ENCODE measurements at regions not wholly inside any gene's neighbourhood (a gene's known extent, or its start where the extent isn't known, plus 50 kb on each side); places are given as distances from the start of the nearest gene placed in this dataset.

- ATAC-seq (no peak), DNase-seq (no peak)
- Mint-ChIP-seq H3K4me3 (no peak overlapping the region), H3K27ac (no peak overlapping the region), H3K27me3 (no peaks in the 10 kb centered on the region), H3K9me3 (ENCODE audit: low read depth) (peaks cover 6% of the 10 kb centered on the region), H3K4me1 (no peaks in the 10 kb centered on the region), H3K36me3 (no peaks in the 10 kb centered on the region)
- CTCF ChIA-PET = no interaction called here
These were observed 285.8 kb upstream of the ZNF608 start for GRCh38 chr5:125032286-125032685.

GRCh38 chr5:125033602-125034001, 287.2 kb upstream of the ZNF608 start:
- no peaks in the 10 kb centered on the region for H3K4me1 Mint-ChIP-seq
- no peaks in the 10 kb centered on the region for H3K36me3 Mint-ChIP-seq
- DNase-seq = no peak
- H3K4me3 Mint-ChIP-seq = no peak overlapping the region
- no peaks in the 10 kb centered on the region for H3K27me3 Mint-ChIP-seq
- CTCF ChIA-PET = no interaction called here
- no peak overlapping the region for H3K27ac Mint-ChIP-seq
- peaks cover 6% of the 10 kb centered on the region for H3K9me3 Mint-ChIP-seq (ENCODE audit: low read depth)
- ATAC-seq = no peak

- no peak for DNase-seq
- Mint-ChIP-seq H3K36me3 (no peaks in the 10 kb centered on the region), H3K27me3 (no peaks in the 10 kb centered on the region), H3K4me1 (no peaks in the 10 kb centered on the region), H3K4me3 (no peak overlapping the region), H3K9me3 (ENCODE audit: low read depth) (peaks cover 8% of the 10 kb centered on the region), H3K27ac (no peak overlapping the region)
- no peak for ATAC-seq
- CTCF ChIA-PET = no interaction called here
These were observed 287.9 kb upstream of the ZNF608 start for GRCh38 chr5:125034331-125034730.

GRCh38 chr5:125036494-125036893, 290.1 kb upstream of the ZNF608 start:
- Mint-ChIP-seq H3K9me3 (ENCODE audit: low read depth) (peaks cover 10% of the 10 kb centered on the region), H3K36me3 (no peaks in the 10 kb centered on the region), H3K27ac (no peak overlapping the region), H3K27me3 (no peaks in the 10 kb centered on the region), H3K4me1 (no peaks in the 10 kb centered on the region), H3K4me3 (no peak overlapping the region)
- ATAC-seq = no peak
- CTCF ChIA-PET = no interaction called here
- DNase-seq = no peak

- CTCF ChIA-PET = no interaction called here
- Mint-ChIP-seq H3K4me1 (no peaks in the 10 kb centered on the region), H3K4me3 (no peak overlapping the region), H3K27me3 (no peaks in the 10 kb centered on the region), H3K9me3 (ENCODE audit: low read depth) (peaks cover 11% of the 10 kb centered on the region), H3K27ac (no peak overlapping the region), H3K36me3 (no peaks in the 10 kb centered on the region)
- no peak for DNase-seq
- no peak for ATAC-seq
These were observed 290.6 kb upstream of the ZNF608 start for GRCh38 chr5:125037020-125037419.

- H3K27me3 Mint-ChIP-seq = no peaks in the 10 kb centered on the region
- peaks cover 8% of the 10 kb centered on the region for H3K9me3 Mint-ChIP-seq (ENCODE audit: low read depth)
- CTCF ChIA-PET = no interaction called here
- H3K4me3 Mint-ChIP-seq = no peak overlapping the region
- H3K36me3 Mint-ChIP-seq = no peaks in the 10 kb centered on the region
- DNase-seq (no peak), ATAC-seq (no peak)
- H3K4me1 Mint-ChIP-seq = no peaks in the 10 kb centered on the region
- no peak overlapping the region for H3K27ac Mint-ChIP-seq
These were observed 291.1 kb upstream of the ZNF608 start for GRCh38 chr5:125037530-125037929.

- DNase-seq (no peak), ATAC-seq (no peak)
- no peak overlapping the region for H3K27ac Mint-ChIP-seq
- no peaks in the 10 kb centered on the region for H3K4me1 Mint-ChIP-seq
- no peak overlapping the region for H3K4me3 Mint-ChIP-seq
- no peaks in the 10 kb centered on the region for H3K36me3 Mint-ChIP-seq
- no peaks in the 10 kb centered on the region for H3K27me3 Mint-ChIP-seq
- CTCF ChIA-PET = no interaction called here
- peaks cover 8% of the 10 kb centered on the region for H3K9me3 Mint-ChIP-seq (ENCODE audit: low read depth)
These were observed 292.0 kb upstream of the ZNF608 start for GRCh38 chr5:125038477-125038876.

GRCh38 chr5:125041798-125042197, 295.4 kb upstream of the ZNF608 start:
- no peak overlapping the region for H3K4me3 Mint-ChIP-seq
- no peaks in the 10 kb centered on the region for H3K27me3 Mint-ChIP-seq
- no peaks in the 10 kb centered on the region for H3K36me3 Mint-ChIP-seq
- H3K27ac Mint-ChIP-seq = no peak overlapping the region
- no peak for ATAC-seq
- no peaks in the 10 kb centered on the region for H3K4me1 Mint-ChIP-seq
- CTCF ChIA-PET = no interaction called here
- no peak for DNase-seq
- peaks cover 8% of the 10 kb centered on the region for H3K9me3 Mint-ChIP-seq (ENCODE audit: low read depth)

- DNase-seq (no peak), ATAC-seq (no peak)
- H3K4me3 Mint-ChIP-seq = no peak overlapping the region
- CTCF ChIA-PET = no interaction called here
- H3K27me3 Mint-ChIP-seq = no peaks in the 10 kb centered on the region
- H3K36me3 Mint-ChIP-seq = no peaks in the 10 kb centered on the region
- no peak overlapping the region for H3K27ac Mint-ChIP-seq
- peaks cover 8% of the 10 kb centered on the region for H3K9me3 Mint-ChIP-seq (ENCODE audit: low read depth)
- no peaks in the 10 kb centered on the region for H3K4me1 Mint-ChIP-seq
These were observed 295.9 kb upstream of the ZNF608 start for GRCh38 chr5:125042261-125042890.

- H3K27ac Mint-ChIP-seq = no peak overlapping the region
- CTCF ChIA-PET = no interaction called here
- H3K4me1 Mint-ChIP-seq = no peaks in the 10 kb centered on the region
- no peak overlapping the region for H3K4me3 Mint-ChIP-seq
- peaks cover 8% of the 10 kb centered on the region for H3K9me3 Mint-ChIP-seq (ENCODE audit: low read depth)
- no peaks in the 10 kb centered on the region for H3K27me3 Mint-ChIP-seq
- H3K36me3 Mint-ChIP-seq = no peaks in the 10 kb centered on the region
- ATAC-seq = no peak
- DNase-seq = no peak
These were observed 297.4 kb upstream of the ZNF608 start for GRCh38 chr5:125043781-125044391.

- H3K4me3 Mint-ChIP-seq = no peak overlapping the region
- no peak overlapping the region for H3K27ac Mint-ChIP-seq
- no peaks in the 10 kb centered on the region for H3K27me3 Mint-ChIP-seq
- no peaks in the 10 kb centered on the region for H3K36me3 Mint-ChIP-seq
- peaks cover 6% of the 10 kb centered on the region for H3K9me3 Mint-ChIP-seq (ENCODE audit: low read depth)
- no peak for ATAC-seq
- CTCF ChIA-PET = no interaction called here
- H3K4me1 Mint-ChIP-seq = no peaks in the 10 kb centered on the region
- no peak for DNase-seq
These were observed 298.2 kb upstream of the ZNF608 start for GRCh38 chr5:125044491-125045282.

GRCh38 chr5:125045646-125046045, 299.2 kb upstream of the ZNF608 start:
- Mint-ChIP-seq H3K4me3 (no peak overlapping the region), H3K36me3 (no peaks in the 10 kb centered on the region), H3K4me1 (no peaks in the 10 kb centered on the region), H3K27me3 (no peaks in the 10 kb centered on the region), H3K27ac (no peak overlapping the region), H3K9me3 (ENCODE audit: low read depth) (peaks cover 10% of the 10 kb centered on the region)
- DNase-seq (no peak), ATAC-seq (no peak)
- CTCF ChIA-PET = no interaction called here

GRCh38 chr5:125046838-125047237, 300.4 kb upstream of the ZNF608 start:
- Mint-ChIP-seq H3K9me3 (ENCODE audit: low read depth) (peaks cover 8% of the 10 kb centered on the region), H3K27me3 (no peaks in the 10 kb centered on the region), H3K36me3 (no peaks in the 10 kb centered on the region), H3K27ac (no peak overlapping the region), H3K4me1 (no peaks in the 10 kb centered on the region), H3K4me3 (no peak overlapping the region)
- DNase-seq (no peak), ATAC-seq (no peak)
- CTCF ChIA-PET = no interaction called here

GRCh38 chr5:125047871-125048270, 301.4 kb upstream of the ZNF608 start:
- no peaks in the 10 kb centered on the region for H3K4me1 Mint-ChIP-seq
- no peak for ATAC-seq
- CTCF ChIA-PET = no interaction called here

More at GRCh38 chr5:125047871-125048270, 301.4 kb upstream of the ZNF608 start:
- Mint-ChIP-seq H3K9me3 (ENCODE audit: low read depth) (peaks cover 8% of the 10 kb centered on the region), H3K27me3 (no peaks in the 10 kb centered on the region), H3K27ac (no peak overlapping the region), H3K36me3 (no peaks in the 10 kb centered on the region), H3K4me3 (no peak overlapping the region)
- no peak for DNase-seq

All from activated CD8-positive, alpha-beta memory T cell treated with anti-CD3 and anti-CD28 coated beads, Interleukin-2, amount 10 ng/mL, durations not matched to agents 7 days and 5 days (primary cell).